SK-N-SH (cell line): ENCODE measurements at regions not wholly inside any gene's neighbourhood (a gene's known extent, or its start where the extent isn't known, plus 50 kb on each side); places are given as distances from the start of the nearest gene placed in this dataset.

Experiments
- CTCF ChIA-PET: fragments of 300-600, 350-600 bp; formaldehyde crosslinking; extraction: SDS; loops from one replicate; lab custom pipeline; 2021; lab: Yijun Ruan, JAX
- POLR2A ChIA-PET: fragments of 350-600 bp; sonication (Branson Sonifier 250); formaldehyde crosslinking; extraction: SDS; loops from one replicate; lab custom pipeline; 2020; ENCODE audit warnings: antibody characterized with exemption, inconsistent platforms; lab: Yijun Ruan, JAX
- DNase-seq: peaks from one replicate; pipeline ENCODE4 v3.0.0; 2012
- H2AFZ ChIP-seq: fragments of 200-600 bp; sonication (generic); 2 replicates; pipeline ENCODE4 v1.8.1; 2016; ENCODE audit warnings: antibody characterized with exemption, mild to moderate bottlenecking, low read depth
- H3F3A ChIP-seq: fragments of 200-600 bp; sonication (generic); replicated peaks from 2 replicates; pipeline ENCODE3; 2016; ENCODE audit warnings: antibody characterized with exemption, mild to moderate bottlenecking; ENCODE audit not compliant: insufficient read depth
- H3K27ac ChIP-seq, 2 experiments: fragments of 200-500 bp in 1 of 2; fragments of 200-600 bp in 1 of 2; sonication (Bioruptor generic) in 1 of 2; sonication (generic), shearing (Covaris generic) in 1 of 2; 2 replicates each; pipeline versions ENCODE4 v1.5.1 to v1.6.1; 2014 to 2016; ENCODE audit warnings: low read depth in 2 of 2, inconsistent platforms in 1 of 2, low read length in 1 of 2, mild to moderate bottlenecking in 1 of 2, mixed read lengths in 1 of 2
- H3K27me3 ChIP-seq: fragments of 200-600 bp; sonication (generic), shearing (Covaris generic); 2 replicates; pipeline ENCODE4 v1.6.1; 2016; ENCODE audit warnings: mixed run types; ENCODE audit not compliant: insufficient read depth
- H3K36me3 ChIP-seq, 2 experiments: fragments of 200-500 bp in 1 of 2; fragments of 200-600 bp in 1 of 2; sonication (Bioruptor generic) in 1 of 2; sonication (generic) in 1 of 2; replicated peaks in 1 of 2; 2 replicates each; pipeline versions ENCODE3 to v1.5.1; 2014 to 2016; ENCODE audit warnings: low read length in 1 of 2, mild to moderate bottlenecking in 1 of 2; ENCODE audit not compliant: insufficient read depth in 2 of 2, control insufficient read depth in 1 of 2
- H3K4me1 ChIP-seq, 2 experiments: fragments of 200-500 bp in 1 of 2; fragments of 200-600 bp in 1 of 2; sonication (Bioruptor generic) in 1 of 2; sonication (generic), shearing (Covaris generic) in 1 of 2; 2 replicates each; pipeline versions ENCODE4 v1.5.1 to v1.6.1; 2014 to 2016; ENCODE audit warnings: low read depth in 1 of 2, low read length in 1 of 2, mixed run types in 1 of 2; ENCODE audit not compliant: insufficient read depth in 2 of 2, control insufficient read depth in 1 of 2
- H3K4me2 ChIP-seq: fragments of 200-600 bp; sonication (generic), shearing (Covaris generic); 2 replicates; pipeline ENCODE4 v1.6.1; 2017; ENCODE audit warnings: mixed run types
- H3K4me3 ChIP-seq, 2 experiments: fragments of 200-500 bp in 1 of 2; fragments of 200-600 bp in 1 of 2; sonication (Bioruptor generic) in 1 of 2; sonication (generic), shearing (Covaris generic) in 1 of 2; 2 replicates each; pipeline versions ENCODE4 v1.5.1 to v1.8.1; 2014 to 2016; ENCODE audit warnings: low read depth in 2 of 2, inconsistent platforms in 1 of 2, low read length in 1 of 2, mild to moderate bottlenecking in 1 of 2, mixed read lengths in 1 of 2, moderate library complexity in 1 of 2
- H3K79me2 ChIP-seq: fragments of 200-600 bp; sonication (generic); 2 replicates; pipeline ENCODE4 v1.8.1; 2017; ENCODE audit warnings: mild to moderate bottlenecking; ENCODE audit not compliant: insufficient read depth
- H3K9ac ChIP-seq: fragments of 200-600 bp; sonication (generic); 2 replicates; pipeline ENCODE4 v1.6.1; 2017; ENCODE audit warnings: mixed run types
- H3K9me2 ChIP-seq: fragments of 200-600 bp; sonication (generic); 2 replicates; pipeline ENCODE4 v1.6.1; 2017; ENCODE audit warnings: mixed run types
- H3K9me3 ChIP-seq: fragments of 200-600 bp; sonication (generic); 2 replicates; pipeline ENCODE4 v1.6.1; 2017; ENCODE audit warnings: mixed run types, mild to moderate bottlenecking, moderate library complexity
- H4K20me1 ChIP-seq: fragments of 200-600 bp; sonication (generic); 2 replicates; pipeline ENCODE4 v1.6.1; 2017; ENCODE audit warnings: mild to moderate bottlenecking, mixed run types; ENCODE audit not compliant: insufficient read depth
- EP300 ChIP-seq, 2 experiments: IDR thresholded peaks; 2 replicates each; pipeline versions ENCODE4 v1.4.0 to v1.6.1; 2012; ENCODE audit warnings: borderline replicate concordance in 1 of 2, low read depth in 1 of 2, low read length in 1 of 2
- EZH2phosphoT487 ChIP-seq: fragments of 200-600 bp; sonication (generic); IDR thresholded peaks from 2 replicates; pipeline ENCODE4 v1.6.1; 2017; ENCODE audit warnings: low read depth, mixed run types, mild to moderate bottlenecking, antibody characterized with exemption, moderate library complexity, borderline replicate concordance
- FOSL2 ChIP-seq: IDR thresholded peaks from 2 replicates; pipeline ENCODE4 v1.4.0; 2012; ENCODE audit warnings: low read depth, mild to moderate bottlenecking, moderate library complexity, borderline replicate concordance
- FOXJ3 ChIP-seq: sonication (generic); formaldehyde crosslinking; IDR thresholded peaks from 2 replicates; pipeline ENCODE4 v1.5.1; 2020; ENCODE audit warnings: mild to moderate bottlenecking, missing genetic modification reagents
- FOXM1 ChIP-seq: IDR thresholded peaks from 2 replicates; pipeline ENCODE4 v1.4.0; 2012; ENCODE audit warnings: low read depth, mild to moderate bottlenecking
- GABPA ChIP-seq: IDR thresholded peaks from 2 replicates; pipeline ENCODE4 v1.4.0; 2012; ENCODE audit warnings: low read depth, mild to moderate bottlenecking
- GATA2 ChIP-seq: sonication (generic); formaldehyde crosslinking; IDR thresholded peaks from 2 replicates; pipeline ENCODE4 v1.5.0; 2020; ENCODE audit warnings: mild to moderate bottlenecking, missing genetic modification reagents
- JUND ChIP-seq: IDR thresholded peaks from 2 replicates; pipeline ENCODE4 v1.4.0; 2012
- NRF1 ChIP-seq: IDR thresholded peaks from 2 replicates; pipeline ENCODE4 v1.6.1; 2012; ENCODE audit warnings: low read depth, mild to moderate bottlenecking, low read length
- RFX5 ChIP-seq: IDR thresholded peaks from 2 replicates; pipeline ENCODE4 v1.6.1; 2012; ENCODE audit warnings: mild to moderate bottlenecking, improper control_type of control experiment, low read length
- SMC3 ChIP-seq: IDR thresholded peaks from 2 replicates; pipeline ENCODE4 v1.6.1; 2012; ENCODE audit warnings: low read depth, low read length, improper control_type of control experiment
- TCF12 ChIP-seq: IDR thresholded peaks from 2 replicates; pipeline ENCODE4 v1.4.0; 2012
- USF2 ChIP-seq: fragments of 150-350 bp; IDR thresholded peaks from 2 replicates; pipeline ENCODE4 v1.6.1; 2017; ENCODE audit warnings: antibody characterized with exemption, low read length, low read depth, borderline replicate concordance
- WGBS: methylation state at CpG from one replicate; pipeline ENCODE4 v1.1.6; 2017; ENCODE audit warnings: low lambda C conversion rate; 5-methylcytosine and 5-hydroxymethylcytosine counted together
- TF ChIP-seq, protein P1 (sequence below): fragments of 200-600 bp; sonication (generic); IDR thresholded peaks from 2 replicates; pipeline ENCODE4 v1.6.1; 2017; ENCODE audit warnings: antibody characterized with exemption, mild to moderate bottlenecking, moderate library complexity

DNA sequence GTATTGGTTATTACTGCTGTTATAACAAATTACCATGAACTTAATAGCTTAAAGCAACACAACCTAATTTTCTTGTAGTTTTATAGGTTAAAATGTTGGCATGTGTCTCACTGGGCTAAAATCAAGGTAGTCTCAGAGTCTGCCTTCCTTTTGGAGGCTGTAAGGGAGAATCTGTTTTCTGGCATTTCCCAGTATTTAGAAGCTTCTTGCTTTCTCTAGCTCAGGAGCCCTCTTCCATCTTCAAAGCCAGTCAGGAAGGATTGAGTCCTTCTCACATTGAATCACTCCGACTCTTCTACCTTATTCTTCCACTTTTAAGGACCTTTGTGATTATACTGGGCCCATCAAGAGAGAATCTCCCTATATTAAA is 156.2 kb downstream of the MBL2 start:
- 30% methylated on average over 1 of the region's 1 CpG for WGBS
- H4K20me1 ChIP-seq: no peaks in the 10 kb centered on the region
- no peaks in the 10 kb centered on the region for H3K36me3 ChIP-seq
- H3K4me3 ChIP-seq: no peak overlapping the region
- H3K27ac ChIP-seq: peak overlapping the region; percentile 33 to 65; a peak in 3 of 4 replicates
- ChIA-PET CTCF (interaction anchor here (1.2 to 1.3 kb wide), 2 partner anchors 28 to 303 kb away, joined by 5 read pairs; partner anchors contain the start of gene DKK1), POLR2A (no interaction called here)
- peaks cover 19 to 22% of the 10 kb centered on the region in 2 experiments; a peak in 3 of 4 replicates for H3K4me1 ChIP-seq
- TF ChIP-seq EZH2phosphoT487 (no peak), GATA2 (no peak), FOXM1 (no peak), RFX5 (no peak), USF2 (no peak), SMC3 (no peak), NRF1 (no peak), GABPA (no peak), FOXJ3 (no peak)
- peak overlapping the region; percentile 54 for H2AFZ ChIP-seq
- H3K9me3 ChIP-seq: no peaks in the 10 kb centered on the region
- no peak for DNase-seq
- no peaks in the 10 kb centered on the region for H3K9me2 ChIP-seq
- H3K79me2 ChIP-seq: no peaks in the 10 kb centered on the region
- no peak overlapping the region for H3K9ac ChIP-seq
- H3K4me2 ChIP-seq: peak overlapping the region; percentile 12; the same call in 1 of the 2 replicates
- H3F3A ChIP-seq: peaks cover 19% of the 10 kb centered on the region
- no peaks in the 10 kb centered on the region for H3K27me3 ChIP-seq

DNA sequence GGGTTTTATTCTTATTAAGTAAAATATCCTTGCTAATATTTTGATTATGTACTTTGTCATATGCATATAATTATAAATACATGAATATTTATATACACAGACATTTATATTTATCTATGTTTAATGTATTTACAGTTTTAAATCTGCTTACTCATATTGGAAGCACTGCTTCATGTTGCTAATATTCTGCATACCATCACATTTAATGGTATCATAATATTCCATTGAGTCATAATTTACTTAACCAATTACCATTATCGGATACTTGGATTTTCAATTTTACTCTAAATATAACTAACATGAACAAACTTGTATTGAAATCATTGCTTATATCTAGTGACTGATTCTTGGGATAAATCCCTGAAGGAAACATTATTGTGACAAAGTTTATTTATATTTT is 155.2 kb downstream of the MBL2 start:
- Histone ChIP-seq H3K4me1 (peaks cover 27 to 29% of the 10 kb centered on the region in 2 experiments), H3K4me2 (no peak overlapping the region), H3K9me2 (no peaks in the 10 kb centered on the region), H3K4me3 (no peak overlapping the region), H2AFZ (no peak overlapping the region), H4K20me1 (no peaks in the 10 kb centered on the region), H3K9me3 (no peaks in the 10 kb centered on the region), H3K27me3 (no peaks in the 10 kb centered on the region), H3K36me3 (no peaks in the 10 kb centered on the region), H3K79me2 (no peaks in the 10 kb centered on the region), H3F3A (peaks cover 14% of the 10 kb centered on the region), H3K27ac (peak overlapping the region in 1 of 2 experiments; percentile 50; a peak in 1 of 4 replicates), H3K9ac (no peak overlapping the region)
- TF ChIP-seq TCF12 (0 out of 2 replicates have a peak, but pooled peaks have one; percentile 10), USF2 (no peak), EP300 (IDR thresholded peaks at IDR 0.05; ENCODE audit: borderline replicate concordance in 1 of 2, low read depth in 1 of 2, low read length in 1 of 2) (no peak), JUND (peak; percentile 8; the same call in 1 of the 2 replicates), FOSL2 (0 out of 2 replicates have a peak, but pooled peaks have one; percentile 6)
- TF ChIP-seq, protein P1, sequence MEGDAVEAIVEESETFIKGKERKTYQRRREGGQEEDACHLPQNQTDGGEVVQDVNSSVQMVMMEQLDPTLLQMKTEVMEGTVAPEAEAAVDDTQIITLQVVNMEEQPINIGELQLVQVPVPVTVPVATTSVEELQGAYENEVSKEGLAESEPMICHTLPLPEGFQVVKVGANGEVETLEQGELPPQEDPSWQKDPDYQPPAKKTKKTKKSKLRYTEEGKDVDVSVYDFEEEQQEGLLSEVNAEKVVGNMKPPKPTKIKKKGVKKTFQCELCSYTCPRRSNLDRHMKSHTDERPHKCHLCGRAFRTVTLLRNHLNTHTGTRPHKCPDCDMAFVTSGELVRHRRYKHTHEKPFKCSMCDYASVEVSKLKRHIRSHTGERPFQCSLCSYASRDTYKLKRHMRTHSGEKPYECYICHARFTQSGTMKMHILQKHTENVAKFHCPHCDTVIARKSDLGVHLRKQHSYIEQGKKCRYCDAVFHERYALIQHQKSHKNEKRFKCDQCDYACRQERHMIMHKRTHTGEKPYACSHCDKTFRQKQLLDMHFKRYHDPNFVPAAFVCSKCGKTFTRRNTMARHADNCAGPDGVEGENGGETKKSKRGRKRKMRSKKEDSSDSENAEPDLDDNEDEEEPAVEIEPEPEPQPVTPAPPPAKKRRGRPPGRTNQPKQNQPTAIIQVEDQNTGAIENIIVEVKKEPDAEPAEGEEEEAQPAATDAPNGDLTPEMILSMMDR: no peak
- POLR2A ChIA-PET: no interaction called here
- WGBS: 29% methylated on average over 1 of the region's 1 CpG
- CTCF ChIA-PET: interaction anchor here (1.0 to 1.3 kb wide), 2 partner anchors 17 to 27 kb away, joined by 3 to 5 read pairs; no protein-coding TSS in a partner anchor
- no peak for DNase-seq
